Spleen (tissue), 11 donors: ENCODE measurements at regions not wholly inside any gene's neighbourhood (a gene's known extent, or its start where the extent isn't known, plus 50 kb on each side); places are given as distances from the start of the nearest gene placed in this dataset.

Experiments used
- DNase-seq: peaks from one replicate; pipeline ENCODE4 v3.0.0-alpha.2; 2020
- H3K27ac ChIP-seq, 8 donors: fragments of 200-600 bp; sonication (generic) in 7 of 8; 1 replicate in 4 of 8; 2 replicates in 4 of 8; pipeline versions ENCODE4 v1.5.0 to v1.8.0; 2016 to 2021; ENCODE audit warnings: inconsistent platforms in 4 of 8, mild to moderate bottlenecking in 4 of 8, moderate library complexity in 1 of 8
- H3K27me3 ChIP-seq, 7 donors: fragments of 200-600 bp; sonication (generic) in 6 of 7; replicated peaks in 1 of 7; 1 replicate in 4 of 7; 2 replicates in 3 of 7; pipeline versions ENCODE4 v1.5.0 to v1.8.0; 2016 to 2021; ENCODE audit warnings: inconsistent platforms in 3 of 7, mild to moderate bottlenecking in 1 of 7
- H3K36me3 ChIP-seq, 6 donors: fragments of 200-600 bp; sonication (generic) in 5 of 6; 1 replicate in 4 of 6; 2 replicates in 2 of 6; pipeline versions ENCODE4 v1.5.0 to v1.8.0; 2016 to 2021; ENCODE audit warnings: inconsistent platforms in 2 of 6
- H3K4me1 ChIP-seq, 6 donors: fragments of 200-600 bp; sonication (generic) in 5 of 6; 1 replicate in 3 of 6; 2 replicates in 3 of 6; pipeline versions ENCODE4 v1.5.0 to v1.8.0; 2016 to 2021; ENCODE audit warnings: inconsistent platforms in 3 of 6
- H3K4me3 ChIP-seq, 8 donors: fragments of 200-600 bp; sonication (generic) in 7 of 8; 1 replicate in 4 of 8; 2 replicates in 4 of 8; pipeline versions ENCODE4 v1.5.0 to v1.8.0; 2016 to 2021; ENCODE audit warnings: inconsistent platforms in 4 of 8, mild to moderate bottlenecking in 4 of 8, moderate library complexity in 2 of 8
- H3K9me3 ChIP-seq, 8 donors: fragments of 200-600 bp; sonication (generic) in 7 of 8; 1 replicate in 4 of 8; 2 replicates in 4 of 8; pipeline versions ENCODE4 v1.5.0 to v1.8.0; 2016 to 2021; ENCODE audit warnings: inconsistent platforms in 4 of 8
- CTCF ChIP-seq, 11 experiments: fragments of 200-600 bp in 7 of 11; fragments of 450-650 bp in 4 of 11; sonication (generic) in 4 of 11; IDR thresholded peaks in 8 of 11; conservative IDR thresholded peaks in 3 of 11; 1 replicate in 7 of 11; 2 replicates in 4 of 11; pipeline versions ENCODE4 v1.4.0 to v1.8.0; 2016 to 2021; ENCODE audit warnings: antibody characterized with exemption in 11 of 11, inconsistent platforms in 4 of 11, mild to moderate bottlenecking in 1 of 11
- POLR2A ChIP-seq, 3 donors: fragments of 450-650 bp; IDR thresholded peaks; one replicate each; pipeline ENCODE4 v1.5.1; 2017; ENCODE audit warnings: antibody characterized with exemption in 3 of 3, mild to moderate bottlenecking in 1 of 3
- POLR2AphosphoS5 ChIP-seq, 3 donors: sonication (generic); formaldehyde crosslinking; IDR thresholded peaks; one replicate each; pipeline ENCODE4 v1.5.1; 2017; ENCODE audit warnings: antibody characterized with exemption in 3 of 3
- WGBS, 5 donors: extraction: QIAGEN DNeasy Blood & Tissue Kit in 3 of 5; methylation state at CpG; one replicate each; pipeline versions ENCODE4 v1.1.5 to v1.1.7; 2013 to 2018; 5-methylcytosine and 5-hydroxymethylcytosine counted together
- intact Hi-C: fragments of 100-400 bp; cut with DNase I; formaldehyde crosslinking; loops from one replicate; pipeline ENCODE4 v1.15.0; 2023; ENCODE audit warnings: low total_unique reads
- donor health status: healthy with polysubstance abuse.
- donor health status: DM: no; HTN: no; CAD: no; lungs with moderate emphysema.
- donor health status: DM: no; HTN: no; CAD: no.
- donor health status: Bipolar disorder and iron deficiency.
- donor health status: healthy.
- donor health status: DM: no; HTN: no; CAD: no.
- donor health status: DM: yes; HTN: yes; CAD: no.

GRCh38 chr1:82880506-82880905 is 1079.8 kb downstream of the ADGRL2 start:
- DNase-seq = no peak
- 65 to 69% (median 67%) methylated on average over 3 of the region's 3 CpGs for WGBS, 5 donors
- Histone ChIP-seq H3K4me1 (no peaks in the 10 kb centered on the region), H3K27me3 (no peaks in the 10 kb centered on the region), H3K4me3 (no peak overlapping the region), H3K36me3 (no peaks in the 10 kb centered on the region), H3K9me3 (no peaks in the 10 kb centered on the region), H3K27ac (no peak overlapping the region)
- TF ChIP-seq CTCF (IDR thresholded peaks at IDR 0.05 in 8 of 11, conservative IDR thresholded peaks at IDR 0.05 in 3 of 11) (no peak), POLR2A (IDR thresholded peaks at IDR 0.05) (no peak), POLR2AphosphoS5 (IDR thresholded peaks at IDR 0.05) (no peak)
- intact Hi-C loops = no loop called here

- H3K4me3 ChIP-seq = no peak overlapping the region
- no peaks in the 10 kb centered on the region for H3K4me1 ChIP-seq
- intact Hi-C loops = no loop called here
- DNase-seq = no peak
- no peaks in the 10 kb centered on the region for H3K36me3 ChIP-seq
- 15 to 22% (median 18%) methylated on average over 4 of the region's 4 CpGs for WGBS, 5 donors
- H3K27me3 ChIP-seq = no peaks in the 10 kb centered on the region
- peaks cover 0 to 4% (median 0%) of the 10 kb centered on the region in 8 donors for H3K9me3 ChIP-seq
- H3K27ac ChIP-seq = no peak overlapping the region
- TF ChIP-seq POLR2AphosphoS5 (IDR thresholded peaks at IDR 0.05) (no peak), CTCF (IDR thresholded peaks at IDR 0.05 in 8 of 11, conservative IDR thresholded peaks at IDR 0.05 in 3 of 11) (no peak), POLR2A (IDR thresholded peaks at IDR 0.05) (no peak)
Measured at GRCh38 chr1:82879701-82880305, 1079.1 kb downstream of the ADGRL2 start.

- no peak for TF ChIP-seq CTCF (IDR thresholded peaks at IDR 0.05 in 8 of 11, conservative IDR thresholded peaks at IDR 0.05 in 3 of 11)
- no peak for TF ChIP-seq POLR2A (IDR thresholded peaks at IDR 0.05)
- no peak for TF ChIP-seq POLR2AphosphoS5 (IDR thresholded peaks at IDR 0.05)
- intact Hi-C loops = no loop called here
- no peaks in the 10 kb centered on the region for H3K36me3 ChIP-seq
- no peak overlapping the region for H3K4me3 ChIP-seq
- no peaks in the 10 kb centered on the region for H3K4me1 ChIP-seq
- 81 to 94% (median 90%) methylated on average over 1 of the region's 1 CpG for WGBS, 5 donors
- H3K27me3 ChIP-seq = no peaks in the 10 kb centered on the region
- DNase-seq = no peak
- H3K9me3 ChIP-seq = peaks cover 0 to 4% (median 0%) of the 10 kb centered on the region in 8 donors
- no peak overlapping the region for H3K27ac ChIP-seq
Measured at GRCh38 chr1:82875170-82875569, 1074.4 kb downstream of the ADGRL2 start.

GRCh38 chr1:82874041-82874440 is 1073.3 kb downstream of the ADGRL2 start:
- H3K9me3 ChIP-seq = peaks cover 0 to 4% (median 0%) of the 10 kb centered on the region in 8 donors
- no peak for DNase-seq
- H3K27me3 ChIP-seq = no peaks in the 10 kb centered on the region
- no peak overlapping the region for H3K4me3 ChIP-seq
- TF ChIP-seq CTCF (IDR thresholded peaks at IDR 0.05 in 8 of 11, conservative IDR thresholded peaks at IDR 0.05 in 3 of 11) = no peak
- no peak for TF ChIP-seq POLR2A (IDR thresholded peaks at IDR 0.05)
- no peaks in the 10 kb centered on the region for H3K4me1 ChIP-seq
- intact Hi-C loops = no loop called here
- H3K27ac ChIP-seq = no peak overlapping the region
- no peaks in the 10 kb centered on the region for H3K36me3 ChIP-seq
